GM12892 (cell line): ENCODE measurements at regions not wholly inside any gene's neighbourhood (a gene's known extent, or its start where the extent isn't known, plus 50 kb on each side); places are given as distances from the start of the nearest gene placed in this dataset.

Experiments used
- POLR2A ChIP-seq: IDR thresholded peaks from 2 replicates; pipeline ENCODE4 v1.6.1; 2011; ENCODE audit warnings: low read depth, low read length, control low read depth
- POLR2AphosphoS5 ChIP-seq: IDR thresholded peaks from 2 replicates; pipeline ENCODE4 v1.6.1; 2011; ENCODE audit warnings: low read depth, low read length, control low read depth
- TAF1 ChIP-seq: IDR thresholded peaks from 2 replicates; pipeline ENCODE4 v1.6.1; 2011; ENCODE audit warnings: low read depth, mild to moderate bottlenecking, control low read depth, low read length, borderline replicate concordance

- no peak for TF ChIP-seq POLR2A
- TF ChIP-seq POLR2AphosphoS5 = no peak
- no peak for TF ChIP-seq TAF1
Measured at GRCh38 chr6:12410946-12411345, 120.8 kb downstream of the EDN1 start.
